H1 (cell line): ENCODE measurements at regions not wholly inside any gene's neighbourhood (a gene's known extent, or its start where the extent isn't known, plus 50 kb on each side); places are given as distances from the start of the nearest gene placed in this dataset.

ENCODE experiments used
- CTCF ChIA-PET: fragments of 300-600 bp; sonication (Branson Sonifier 250); formaldehyde crosslinking; loops from one replicate; lab custom pipeline; 2021; ENCODE audit not compliant: partially characterized antibody; lab: Charles Lee
- POLR2A ChIA-PET: fragments of 300-600 bp; sonication (Branson Sonifier 250); formaldehyde crosslinking; loops from one replicate; lab custom pipeline; 2021; ENCODE audit warnings: inconsistent platforms; ENCODE audit not compliant: partially characterized antibody; lab: Charles Lee
- DNase-seq, 2 experiments: peaks; one replicate each; pipeline versions ENCODE4 v3.0.0 to v3.0.0-alpha.2; 2010 to 2022; ENCODE audit warnings: low spot score in 2 of 2, low read depth in 1 of 2, mixed read lengths in 1 of 2
- FAIRE-seq: peaks from 2 replicates; lab custom pipeline; 2011; peaks lifted over from hg19 to GRCh38; lab: Jason Lieb, UNC
- H2AFZ ChIP-seq: 2 replicates; pipeline ENCODE4 v1.8.1; 2012; ENCODE audit warnings: low read length, inconsistent platforms
- H2AK5ac ChIP-seq: 2 replicates; pipeline ENCODE4 v1.6.1; 2013; ENCODE audit warnings: low read depth, low read length
- H2BK120ac ChIP-seq: replicated peaks from 2 replicates; pipeline ENCODE3; 2013; ENCODE audit warnings: low read depth, low read length, inconsistent platforms
- H2BK12ac ChIP-seq: 2 replicates; pipeline ENCODE4 v1.6.1; 2013; ENCODE audit warnings: low read depth, low read length
- H2BK15ac ChIP-seq: 2 replicates; pipeline ENCODE4 v1.6.1; 2013; ENCODE audit warnings: low read length
- H2BK20ac ChIP-seq: 2 replicates; pipeline ENCODE4 v1.6.1; 2013; ENCODE audit warnings: low read length
- H2BK5ac ChIP-seq: 2 replicates; pipeline ENCODE4 v1.6.1; 2013; ENCODE audit warnings: low read depth, low read length
- H3K14ac ChIP-seq: 2 replicates; pipeline ENCODE4 v1.6.1; 2013; ENCODE audit warnings: inconsistent platforms; ENCODE audit not compliant: insufficient read length
- H3K18ac ChIP-seq: 2 replicates; pipeline ENCODE4 v1.6.1; 2013; ENCODE audit warnings: low read length; ENCODE audit errors: extremely low read depth
- H3K23ac ChIP-seq: 2 replicates; pipeline ENCODE4 v1.6.1; 2013; ENCODE audit warnings: inconsistent platforms; ENCODE audit not compliant: insufficient read length
- H3K23me2 ChIP-seq: 2 replicates; pipeline ENCODE4 v1.6.1; 2013; ENCODE audit warnings: low read depth, low read length
- H3K27ac ChIP-seq: 2 replicates; pipeline ENCODE4 v1.6.1; 2011; ENCODE audit warnings: low read depth, low read length, inconsistent platforms
- H3K27me3 ChIP-seq, 4 experiments: replicated peaks in 1 of 4; 1 replicate in 1 of 4; 2 replicates in 3 of 4; pipeline versions ENCODE4 v1.6.1 to v1.8.1; 2011 to 2013; ENCODE audit warnings: low read length in 3 of 4, mild to moderate bottlenecking in 3 of 4, inconsistent platforms in 2 of 4, mixed read lengths in 2 of 4, moderate library complexity in 1 of 4; ENCODE audit not compliant: control insufficient read depth in 3 of 4, insufficient read depth in 3 of 4; ENCODE audit errors: extremely low read depth in 1 of 4
- H3K36me3 ChIP-seq, 4 experiments: 2 replicates each; pipeline versions ENCODE4 v1.6.1 to v1.8.1; 2011 to 2013; ENCODE audit warnings: mild to moderate bottlenecking in 4 of 4, low read length in 3 of 4, moderate library complexity in 2 of 4, control low read depth in 1 of 4, inconsistent platforms in 1 of 4; ENCODE audit not compliant: insufficient read depth in 4 of 4, control insufficient read depth in 2 of 4
- H3K4ac ChIP-seq: replicated peaks from 2 replicates; pipeline ENCODE3; 2013; ENCODE audit warnings: low read length, low read depth, mixed read lengths, inconsistent platforms; ENCODE audit not compliant: insufficient read length
- H3K4me1 ChIP-seq, 4 experiments: replicated peaks in 1 of 4; 1 replicate in 1 of 4; 2 replicates in 3 of 4; pipeline versions ENCODE4 v1.6.1 to v1.8.1; 2011 to 2013; ENCODE audit warnings: low read length in 3 of 4, inconsistent platforms in 2 of 4, mixed read lengths in 1 of 4; ENCODE audit not compliant: insufficient read depth in 4 of 4, control insufficient read depth in 3 of 4
- H3K4me2 ChIP-seq, 2 experiments: 2 replicates each; pipeline versions ENCODE4 v1.6.1 to v1.8.1; 2011 to 2013; ENCODE audit warnings: low read depth in 2 of 2, low read length in 2 of 2, control low read depth in 1 of 2, inconsistent platforms in 1 of 2, mild to moderate bottlenecking in 1 of 2; ENCODE audit not compliant: insufficient read depth in 1 of 2
- H3K4me3 ChIP-seq, 4 experiments: fragments of 200-600, 300-600 bp in 1 of 4; sonication (generic), shearing (Covaris generic), sonication (Bioruptor Twin) in 1 of 4; 2 replicates each; pipeline versions ENCODE4 v1.5.1 to v1.8.1; 2011 to 2016; ENCODE audit warnings: low read length in 4 of 4, low read depth in 3 of 4, control low read depth in 2 of 4, inconsistent platforms in 2 of 4, mild to moderate bottlenecking in 2 of 4, mixed read lengths in 1 of 4, moderate library complexity in 1 of 4; ENCODE audit not compliant: insufficient read depth in 2 of 4; ENCODE audit errors: extremely low read depth in 1 of 4
- H3K56ac ChIP-seq: replicated peaks from 2 replicates; pipeline ENCODE3; 2013; ENCODE audit warnings: low read depth, mild to moderate bottlenecking, mixed read lengths, low read length, inconsistent platforms; ENCODE audit not compliant: insufficient read length
- H3K79me1 ChIP-seq: 2 replicates; pipeline ENCODE4 v1.6.1; 2013; ENCODE audit warnings: low read depth, low read length, control low read depth
- H3K79me2 ChIP-seq, 2 experiments: 2 replicates each; pipeline versions ENCODE4 v1.6.1 to v1.8.1; 2012 to 2013; ENCODE audit warnings: low read length in 2 of 2, mild to moderate bottlenecking in 2 of 2, inconsistent platforms in 1 of 2; ENCODE audit not compliant: insufficient read depth in 2 of 2, control insufficient read depth in 1 of 2
- H3K9ac ChIP-seq, 4 experiments: replicated peaks in 1 of 4; 1 replicate in 1 of 4; 2 replicates in 3 of 4; pipeline versions ENCODE4 v1.6.1 to v1.8.1; 2011 to 2013; ENCODE audit warnings: low read depth in 3 of 4, low read length in 3 of 4, control low read depth in 2 of 4, mild to moderate bottlenecking in 2 of 4, moderate library complexity in 2 of 4, inconsistent platforms in 1 of 4; ENCODE audit errors: extremely low read depth in 1 of 4
- H3K9me3 ChIP-seq, 2 experiments: 2 replicates each; pipeline versions ENCODE4 v1.6.1 to v1.8.1; 2012 to 2013; ENCODE audit warnings: mild to moderate bottlenecking in 2 of 2, moderate library complexity in 2 of 2, control low read depth in 1 of 2, inconsistent platforms in 1 of 2, low read depth in 1 of 2, low read length in 1 of 2, mixed read lengths in 1 of 2; ENCODE audit not compliant: insufficient read depth in 2 of 2
- H4K20me1 ChIP-seq, 2 experiments: replicated peaks in 1 of 2; 2 replicates each; pipeline versions ENCODE3 to v1.8.1; 2011 to 2013; ENCODE audit warnings: inconsistent platforms in 2 of 2, low read length in 2 of 2, mild to moderate bottlenecking in 1 of 2; ENCODE audit not compliant: insufficient read depth in 2 of 2, control insufficient read depth in 1 of 2
- H4K5ac ChIP-seq: 2 replicates; pipeline ENCODE4 v1.6.1; 2013; ENCODE audit warnings: low read length, low read depth, mixed read lengths, inconsistent platforms; ENCODE audit not compliant: insufficient read length
- H4K8ac ChIP-seq: 2 replicates; pipeline ENCODE4 v1.8.0; 2013; ENCODE audit warnings: mild to moderate bottlenecking, moderate library complexity, low read length, inconsistent platforms; ENCODE audit not compliant: insufficient read depth; ENCODE audit errors: extremely low read depth
- H4K91ac ChIP-seq: replicated peaks from 2 replicates; pipeline ENCODE3; 2013; ENCODE audit warnings: low read length, mixed read lengths, inconsistent platforms; ENCODE audit not compliant: insufficient read length
- CHD2 ChIP-seq: IDR thresholded peaks from 2 replicates; pipeline ENCODE4 v1.6.1; 2012; ENCODE audit warnings: low read length, improper control_type of control experiment
- POU5F1 ChIP-seq: IDR thresholded peaks from 2 replicates; pipeline ENCODE4 v1.6.1; 2011; ENCODE audit warnings: low read depth, mild to moderate bottlenecking, low read length, moderate library complexity
- WGBS, 2 experiments: shearing (Covaris generic) in 1 of 2; methylation state at CpG; one replicate each; pipeline versions ENCODE4 v1.1.6 to v1.1.7; 2013 to 2015; ENCODE audit warnings: low lambda C conversion rate in 2 of 2, mixed read lengths in 2 of 2, inconsistent platforms in 1 of 2, low coverage in 1 of 2, missing lambda C conversion rate in 1 of 2; ENCODE audit not compliant: insufficient replicate concordance in 2 of 2, insufficient coverage in 1 of 2, insufficient read length in 1 of 2; ENCODE audit errors: extremely low coverage in 1 of 2, missing lambda C conversion rate in 1 of 2; 5-methylcytosine and 5-hydroxymethylcytosine counted together

DNA sequence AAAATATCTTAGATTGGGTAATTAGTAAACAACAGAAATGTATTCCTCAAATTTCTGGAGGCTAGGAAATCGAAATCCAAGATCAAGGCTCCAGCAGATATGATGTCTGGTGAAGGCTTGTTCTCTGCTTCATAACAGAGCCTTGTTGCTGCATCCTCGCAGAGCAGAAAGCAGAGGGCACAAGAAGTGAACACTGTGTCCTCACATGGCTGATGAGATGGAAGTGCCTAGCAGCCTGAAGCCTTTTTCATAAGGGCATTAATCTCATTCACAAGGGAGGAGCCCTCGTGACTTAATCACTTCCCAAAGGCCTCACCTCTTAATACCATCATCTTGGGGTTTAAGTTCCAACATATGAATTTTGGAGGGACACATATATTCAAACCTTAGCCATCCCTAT, 77.2 kb upstream of the FOXD3 start:
- TF ChIP-seq POU5F1 (no peak), CHD2 (no peak)
- 90% methylated on average over 3 of the region's 3 CpGs; no CpG with 5 or more reads in 1 of the 2 experiments for WGBS, 2 experiments
- no peak overlapping the region for H2BK5ac ChIP-seq
- H3K23me2 ChIP-seq, result no peaks in the 10 kb centered on the region
- no peak overlapping the region for H3K27ac ChIP-seq
- no peak overlapping the region for H3K4me2 ChIP-seq
- H4K5ac ChIP-seq, result no peak overlapping the region
- no peak overlapping the region for H3K23ac ChIP-seq
- CTCF ChIA-PET, result no interaction called here
- no peaks in the 10 kb centered on the region for H3K9me3 ChIP-seq
- H3K79me2 ChIP-seq, result no peaks in the 10 kb centered on the region
- no peak overlapping the region for H2BK20ac ChIP-seq
- no peaks in the 10 kb centered on the region for H4K20me1 ChIP-seq
- no peak overlapping the region for H3K9ac ChIP-seq
- H2AFZ ChIP-seq, result 0 out of 2 replicates have a peak overlapping the region, but pooled peaks have one; percentile 5
- no peak overlapping the region for H4K91ac ChIP-seq
- H4K8ac ChIP-seq, result no peak overlapping the region
- H3K27me3 ChIP-seq, result no peaks in the 10 kb centered on the region
- H2BK15ac ChIP-seq, result no peak overlapping the region
- H3K4me1 ChIP-seq, result peaks cover 0 to 4% (median 0%) of the 10 kb centered on the region in 4 experiments; a peak in 2 of 7 replicates
- no peak overlapping the region for H3K14ac ChIP-seq
- FAIRE-seq (no peak), DNase-seq (no peak)
- H3K4me3 ChIP-seq, result no peak overlapping the region
- H2AK5ac ChIP-seq, result no peak overlapping the region
- POLR2A ChIA-PET, result no interaction called here
- H2BK12ac ChIP-seq, result no peak overlapping the region
- no peaks in the 10 kb centered on the region for H3K36me3 ChIP-seq
- H3K4ac ChIP-seq, result no peak overlapping the region
- H3K79me1 ChIP-seq, result no peaks in the 10 kb centered on the region
- H3K56ac ChIP-seq, result no peak overlapping the region
- H2BK120ac ChIP-seq, result no peak overlapping the region
- peak overlapping the region; percentile 51; the same call in 1 of the 2 replicates for H3K18ac ChIP-seq
